ENCODE measurements at regions not wholly inside any gene's neighbourhood (a gene's known extent, or its start where the extent isn't known, plus 50 kb on each side); places are given as distances from the start of the nearest gene placed in this dataset.

DNA sequence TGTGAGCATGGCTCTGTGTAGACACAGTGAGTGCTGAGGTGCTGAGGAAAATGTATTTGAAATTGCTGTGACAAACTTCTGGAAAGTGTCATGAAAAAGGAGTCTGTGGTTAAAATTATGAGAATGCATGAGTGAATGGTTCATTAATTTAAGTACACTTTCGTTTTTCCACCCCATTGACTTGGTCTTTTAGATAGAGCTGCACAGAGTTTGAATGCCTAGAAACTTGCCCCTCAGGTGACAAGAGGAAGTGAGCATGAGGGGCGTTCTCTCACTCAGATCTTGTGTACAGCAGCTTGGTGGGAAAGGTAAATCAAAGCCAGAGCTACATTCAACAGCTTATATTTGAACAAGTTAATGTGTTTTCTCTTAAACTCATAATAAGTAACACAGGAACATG, 296.8 kb downstream of the WDR72 start:
- DNase-seq: no peak

DNA sequence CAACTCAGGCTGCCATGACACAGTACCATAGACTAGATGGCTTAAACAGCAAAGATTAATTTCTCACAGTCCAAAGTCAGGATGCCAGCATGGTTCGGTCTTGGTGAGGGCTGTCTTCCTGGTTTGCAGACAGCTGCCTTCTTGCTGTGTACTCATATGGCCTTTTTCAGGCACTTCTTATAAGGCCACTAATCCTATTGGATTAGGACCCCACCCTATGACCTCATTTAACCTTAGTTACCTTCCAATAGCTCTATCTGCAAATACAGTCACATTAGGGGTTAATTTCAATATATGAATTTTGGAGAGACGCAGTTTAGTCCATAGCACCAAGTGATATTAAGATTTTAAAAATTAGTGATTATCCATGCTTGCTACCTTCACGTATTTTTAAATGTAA, 297.8 kb downstream of the WDR72 start:
- DNase-seq: no peak

DNA sequence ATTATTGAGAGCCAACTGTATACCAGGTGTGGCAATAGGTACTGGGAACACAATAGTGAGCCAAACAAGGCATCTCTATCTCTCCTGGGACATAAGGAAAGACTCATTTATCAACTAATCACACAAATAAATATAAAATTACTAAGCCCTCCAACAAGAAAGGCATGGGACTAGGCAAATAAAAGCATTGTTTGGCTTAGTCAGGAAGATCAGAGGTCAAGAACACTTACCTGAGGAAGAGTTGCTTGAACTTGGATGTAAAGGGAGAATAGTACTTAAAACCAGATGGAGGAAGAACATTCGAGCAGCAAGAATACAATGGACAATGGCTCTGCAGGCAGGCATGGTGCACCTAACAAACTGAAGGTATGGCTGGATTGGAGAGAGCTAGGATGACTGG, 300.7 kb downstream of the WDR72 start:
- DNase-seq: no peak

DNA sequence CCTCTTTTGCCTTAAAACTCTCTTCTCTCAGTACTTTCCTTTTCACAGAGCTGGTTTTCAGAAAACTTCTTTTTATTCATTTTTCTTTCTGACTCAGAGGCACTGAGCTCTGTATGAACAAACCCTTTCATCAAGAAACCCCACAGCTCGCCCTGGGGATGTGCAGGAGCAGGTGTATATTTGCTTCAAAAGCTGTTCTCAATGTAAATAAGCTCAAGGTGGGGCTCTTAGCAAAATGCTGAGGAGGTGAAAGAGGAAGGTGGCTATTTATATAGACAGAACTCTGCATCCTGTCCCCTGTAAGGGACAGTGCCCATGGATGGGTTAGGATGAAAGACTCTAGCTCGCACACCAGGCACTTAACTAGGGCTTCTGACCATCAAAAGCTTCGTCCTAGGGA, 302.0 kb downstream of the WDR72 start:
- DNase-seq: no peak

DNA sequence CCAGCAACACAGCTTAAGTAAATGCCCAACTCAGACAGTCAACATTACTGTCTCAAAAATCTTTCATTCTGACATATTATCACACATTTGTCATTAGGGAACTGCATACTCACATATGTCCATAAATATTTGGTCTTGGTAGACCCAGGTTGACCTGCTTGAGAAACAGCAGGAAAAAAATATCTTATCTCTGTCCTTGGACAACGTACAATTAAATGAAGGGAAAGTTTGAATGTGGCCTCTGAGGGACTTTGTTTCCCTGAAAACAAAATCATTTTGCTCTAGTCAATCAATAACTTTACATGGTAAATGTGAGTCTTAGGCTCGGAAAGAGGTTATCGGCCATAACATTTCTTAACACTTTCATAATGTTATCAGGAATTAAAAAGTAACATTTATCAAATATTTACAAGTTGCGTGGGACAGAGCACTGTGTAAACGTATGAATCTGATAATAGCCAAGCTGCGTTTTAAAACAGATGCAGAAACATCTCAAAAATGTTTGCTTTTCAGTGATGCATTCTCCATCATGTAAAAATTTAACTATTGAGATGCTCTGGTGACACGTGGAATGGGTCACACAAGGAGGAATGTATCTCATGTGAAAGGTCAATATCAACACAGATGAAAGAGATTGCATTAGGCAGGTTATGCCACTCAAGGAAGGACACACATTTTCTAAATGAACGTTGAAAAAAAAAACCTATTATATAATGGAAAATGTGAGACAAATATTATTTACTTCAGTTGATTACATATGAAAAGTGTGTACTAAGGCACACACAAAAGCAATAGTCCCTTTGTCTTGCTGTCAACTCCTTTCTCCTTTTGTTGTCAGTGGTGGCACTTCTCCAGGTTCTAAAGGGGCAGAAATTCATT, 304.4 kb downstream of the WDR72 start:
- DNase-seq: no peak

DNA sequence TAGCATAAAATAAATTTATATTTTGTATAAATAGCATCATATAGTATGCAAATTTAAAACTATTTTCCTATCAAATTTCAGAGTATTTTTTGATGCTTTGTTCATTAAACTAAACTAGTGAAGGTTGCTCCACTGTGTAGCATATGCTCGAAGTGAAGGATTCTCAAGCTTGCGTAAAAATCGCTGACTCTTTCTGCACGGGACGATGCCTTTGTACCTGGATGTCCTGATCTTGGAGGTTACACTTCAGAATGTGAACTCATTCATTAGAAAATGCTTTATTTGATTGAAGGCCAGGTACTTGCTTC, 305.0 kb downstream of the WDR72 start:
- no peak for DNase-seq

DNA sequence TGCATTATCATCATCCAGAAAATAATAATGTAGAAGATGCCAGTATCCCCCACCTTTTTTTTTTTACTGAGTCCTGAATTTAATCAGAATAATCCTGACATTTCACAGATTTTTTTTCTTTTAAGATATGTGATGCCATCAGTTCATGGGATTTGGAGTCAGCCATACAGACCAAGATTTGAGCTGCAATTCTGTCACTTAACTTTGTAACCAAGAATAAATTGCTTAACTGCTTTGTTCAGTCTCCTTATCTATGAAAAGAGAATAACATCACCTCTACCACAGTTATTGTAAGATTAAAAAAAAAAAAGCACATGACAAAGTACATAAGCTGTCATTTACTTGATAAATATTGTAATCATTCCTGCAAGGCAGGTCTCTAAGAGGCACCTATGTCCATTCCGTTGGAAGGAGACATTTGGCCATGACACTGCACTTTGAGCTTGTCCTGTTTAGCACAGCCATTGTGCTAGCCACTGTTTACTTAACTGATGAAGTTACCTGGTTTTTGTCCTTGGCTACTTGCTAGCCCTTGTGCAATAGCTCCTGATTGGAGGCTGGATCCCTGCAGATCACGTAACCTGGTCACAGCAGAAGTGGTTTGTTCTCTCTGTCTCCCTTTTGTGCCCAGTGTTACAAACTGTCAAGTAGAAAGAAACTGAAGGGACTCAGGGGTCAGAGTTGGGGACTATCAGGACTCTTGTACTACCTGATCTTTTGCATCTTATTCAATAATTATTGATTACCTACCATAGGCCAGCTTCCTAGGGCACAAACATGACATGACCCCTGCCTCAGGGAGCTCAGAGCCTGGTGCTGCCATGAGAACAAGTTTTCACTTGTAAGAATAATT, 306.0 kb downstream of the WDR72 start:
- DNase-seq: no peak

DNA sequence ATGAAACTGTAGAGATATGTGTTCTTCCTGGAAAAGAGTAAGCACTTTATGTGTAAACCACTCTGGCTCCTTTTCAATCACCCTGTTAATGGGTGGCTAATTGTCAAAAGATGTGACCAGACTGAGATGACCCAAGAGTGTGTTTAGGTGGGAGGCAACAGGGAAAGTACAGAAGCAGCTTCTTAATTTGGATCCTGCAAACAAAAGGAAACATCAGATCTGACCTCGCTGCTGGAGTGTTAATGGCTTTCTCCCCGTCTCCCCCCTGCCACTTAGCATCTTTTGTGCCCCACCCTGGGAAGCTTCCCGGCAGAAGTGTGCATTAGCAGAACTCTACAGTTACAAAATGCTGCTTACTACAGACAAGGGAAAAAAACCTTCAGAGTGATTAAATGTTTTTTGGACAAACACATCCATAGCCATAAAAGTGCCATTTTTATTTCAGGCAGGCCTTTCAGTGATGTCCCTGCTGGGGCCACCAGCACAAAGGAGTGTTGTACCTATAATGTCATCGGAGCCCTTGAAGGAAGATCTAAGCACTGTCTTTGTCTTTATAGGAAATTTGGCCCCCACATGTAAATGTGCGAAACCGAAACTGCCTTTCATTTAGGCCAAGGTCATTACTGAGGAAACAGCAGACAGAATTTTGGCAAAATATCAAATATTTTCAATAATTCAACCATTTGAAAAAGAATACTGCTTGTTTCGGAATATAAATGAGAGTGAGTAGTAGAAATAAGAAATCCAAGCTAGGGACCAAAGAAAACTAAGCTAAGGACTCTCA, 311.0 kb downstream of the WDR72 start:
- no peak for DNase-seq

DNA sequence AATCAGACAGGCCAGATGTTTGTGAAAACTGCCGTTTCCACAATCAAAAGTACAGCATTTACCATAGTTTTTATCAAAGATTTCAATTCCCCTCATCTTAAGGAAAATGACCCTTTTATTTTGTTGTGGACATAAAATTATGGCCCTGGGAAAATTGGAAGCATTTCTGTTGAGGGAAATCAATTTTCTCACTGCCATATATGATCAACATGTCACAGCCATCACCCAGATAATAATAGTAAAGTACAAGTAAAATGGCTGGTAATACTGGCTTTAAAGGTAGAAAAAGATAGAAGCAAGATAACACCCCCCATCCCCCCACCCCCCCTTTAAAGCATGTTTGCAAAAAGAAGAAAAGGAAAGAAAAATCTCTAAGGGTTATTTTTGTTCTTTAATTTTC, 311.7 kb downstream of the WDR72 start:
- DNase-seq: no peak

DNA sequence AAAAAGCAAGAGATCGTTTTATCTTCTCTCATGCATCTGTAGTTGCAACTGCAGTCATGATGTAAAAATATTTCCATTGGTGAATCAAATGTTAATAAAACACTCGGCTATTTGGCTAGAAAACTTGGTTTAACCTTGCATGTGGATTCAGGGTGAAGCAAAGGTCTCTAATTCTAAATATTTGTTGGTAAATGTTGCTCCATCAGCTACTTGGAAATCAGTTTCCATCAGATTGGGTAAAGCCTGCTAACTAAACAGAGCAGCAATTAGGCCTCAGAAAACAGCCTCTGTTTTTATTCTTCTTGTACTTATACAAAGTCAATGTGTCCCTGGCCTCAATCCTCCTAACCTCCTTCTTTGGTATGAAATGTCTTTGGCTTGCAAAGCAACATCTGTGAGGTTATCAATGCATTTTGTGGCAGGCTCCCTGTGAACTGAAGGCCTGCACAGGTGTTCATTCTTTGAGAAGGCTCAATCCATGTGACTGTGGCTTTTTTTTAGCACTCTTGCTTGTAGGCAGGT, 312.3 kb downstream of the WDR72 start:
- no peak for DNase-seq

DNA sequence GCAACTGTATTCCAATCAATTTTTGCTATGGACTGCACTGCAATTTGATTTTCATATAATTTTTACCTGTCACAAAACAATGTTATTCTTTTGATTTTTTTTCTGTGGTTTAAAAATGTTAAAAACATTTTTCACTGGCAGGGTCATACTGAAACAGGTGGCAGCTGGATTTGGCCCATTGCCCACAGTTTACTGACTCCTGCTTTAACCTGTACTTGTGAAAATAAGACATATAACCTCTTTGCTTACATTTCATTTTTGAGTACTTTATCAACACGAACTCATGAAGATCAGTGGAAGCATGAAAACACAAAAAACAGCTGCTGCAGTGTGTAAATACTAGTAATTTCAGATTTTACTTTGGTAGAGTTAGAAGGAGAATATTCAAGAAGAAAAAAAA, 313.1 kb downstream of the WDR72 start:
- no peak for DNase-seq

DNA sequence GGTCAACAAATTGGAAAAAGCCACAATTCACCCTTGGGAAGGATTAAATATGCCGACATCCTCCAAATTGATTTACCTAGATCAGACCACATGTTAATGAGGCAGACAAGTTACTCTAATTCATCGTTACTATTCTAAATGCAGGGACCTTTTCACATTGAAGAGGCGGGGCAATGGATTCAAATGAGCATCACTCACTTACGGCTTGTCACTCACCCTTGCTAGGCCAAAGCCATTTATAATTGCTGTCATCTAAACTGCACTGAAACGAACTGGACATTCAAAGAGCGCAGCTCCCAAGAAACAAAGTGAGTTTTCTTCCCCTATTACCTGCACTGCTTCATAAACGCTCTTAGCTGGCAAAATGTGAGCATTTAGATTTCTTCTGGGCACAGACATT, 313.9 kb downstream of the WDR72 start:
- DNase-seq: no peak

DNA sequence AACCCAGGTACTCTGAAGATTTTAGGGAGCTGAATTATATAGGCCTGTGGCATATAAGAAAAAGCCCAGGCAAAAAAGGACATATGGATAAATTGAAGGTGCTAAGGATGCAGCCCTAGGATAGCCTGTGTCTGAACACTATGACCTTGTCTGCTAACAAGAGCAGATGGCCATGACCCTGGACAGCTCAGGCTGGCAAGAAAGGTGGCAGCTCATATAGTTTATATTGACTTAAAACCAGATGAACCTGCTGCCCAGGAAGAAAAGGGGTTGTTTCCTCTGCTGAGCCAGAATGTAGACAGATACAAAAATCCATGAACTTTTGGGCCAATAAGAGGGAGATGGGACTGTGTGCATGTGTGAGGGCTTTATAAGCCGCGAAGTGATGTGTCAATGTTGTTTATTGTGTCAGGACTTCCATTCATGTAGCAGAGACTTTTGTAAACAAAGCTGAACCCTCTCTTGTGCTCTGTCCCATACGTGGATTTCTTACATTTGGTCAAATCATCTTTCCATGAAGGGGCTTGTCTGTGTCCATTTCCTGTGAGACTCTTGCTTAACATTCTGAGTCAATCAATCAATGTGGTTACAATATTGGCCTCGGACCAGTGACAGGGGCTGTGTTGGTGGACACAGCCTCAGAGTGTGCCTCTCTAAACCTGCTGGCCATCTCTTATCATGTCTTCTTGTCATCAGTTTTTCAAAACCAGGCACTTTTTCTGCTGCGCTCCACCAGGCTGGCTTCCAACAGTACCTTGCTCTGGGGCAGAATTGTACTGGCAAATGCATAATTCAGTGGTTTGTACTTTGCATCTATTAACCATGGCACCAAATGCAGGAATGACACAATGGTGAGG, 321.2 kb downstream of the WDR72 start:
- DNase-seq: no peak

DNA sequence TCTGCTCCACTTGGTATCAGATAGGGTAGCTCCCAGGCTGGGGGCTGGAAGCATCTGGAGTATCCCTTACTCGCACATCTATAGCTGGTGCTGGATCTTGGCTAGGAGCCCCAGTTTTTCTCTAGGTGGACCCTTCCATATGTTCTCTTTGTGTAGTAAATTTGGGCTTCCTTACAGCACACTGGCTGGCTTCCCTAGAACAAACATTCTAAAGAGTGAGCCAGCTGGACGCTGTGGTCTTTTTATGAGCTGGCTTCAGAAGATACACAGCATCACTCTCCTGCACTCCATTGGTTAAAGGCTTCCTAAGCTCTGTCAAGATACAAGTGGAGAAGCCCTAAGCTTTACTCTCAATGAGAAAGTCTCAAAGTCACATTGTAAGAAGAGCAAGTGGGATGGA, 322.1 kb downstream of the WDR72 start:
- DNase-seq: no peak

DNA sequence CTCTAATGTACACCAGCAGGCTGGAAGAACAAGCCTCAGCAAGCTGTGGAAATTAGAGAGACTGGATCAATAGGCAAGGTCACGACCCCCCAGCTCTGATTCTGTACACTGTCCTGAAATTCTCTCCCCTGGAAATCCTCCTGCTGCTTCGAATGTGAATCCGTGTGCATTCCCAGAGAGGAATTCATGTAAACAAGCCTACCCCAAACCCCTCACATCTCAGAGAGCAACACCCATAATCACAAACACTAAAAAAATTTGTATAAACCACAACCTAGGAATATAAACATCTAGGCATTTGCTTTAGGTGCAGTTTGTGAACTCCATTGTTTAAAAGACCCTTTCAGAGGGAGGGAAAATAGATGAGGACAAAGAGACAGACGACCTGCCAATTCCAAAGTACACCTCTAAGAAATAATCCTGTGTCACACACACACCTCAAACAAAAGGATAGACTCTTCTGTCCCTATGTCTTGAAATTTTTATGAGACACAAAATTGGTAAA, 325.2 kb downstream of the WDR72 start:
- DNase-seq: no peak

DNA sequence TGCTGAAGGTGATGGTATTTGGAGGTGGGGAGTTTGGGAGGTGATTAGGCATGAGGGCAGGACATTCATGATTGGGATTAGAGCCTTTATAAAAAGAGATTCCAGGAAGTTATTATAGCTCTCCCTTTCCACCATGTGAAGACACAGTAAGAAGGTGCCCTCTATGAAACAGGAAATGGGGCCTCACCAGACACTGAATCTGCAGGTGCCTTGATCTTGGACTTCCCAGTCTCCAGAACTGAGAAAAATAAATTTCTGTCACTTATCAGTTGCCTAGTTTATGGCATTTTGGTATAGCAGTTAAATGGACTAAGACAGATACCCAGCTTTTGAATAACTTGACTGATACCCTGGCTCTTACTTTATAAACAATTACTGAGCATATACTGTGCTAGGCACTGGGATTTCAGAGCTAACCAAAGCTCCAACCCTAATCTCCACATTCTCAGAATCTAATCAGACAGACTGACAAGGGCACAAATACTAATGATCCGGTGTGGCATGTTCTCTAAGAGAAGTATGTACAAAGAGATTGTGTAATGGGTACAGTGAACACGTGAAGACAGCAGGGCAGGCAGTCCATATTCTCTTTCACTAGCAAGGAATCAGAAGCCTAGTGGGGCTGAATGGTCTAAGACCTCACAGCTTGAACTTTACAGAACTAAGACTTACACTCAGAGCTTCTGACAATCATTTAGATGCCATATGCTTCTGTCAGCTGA, 343.1 kb downstream of the WDR72 start:
- DNase-seq: no peak

DNA sequence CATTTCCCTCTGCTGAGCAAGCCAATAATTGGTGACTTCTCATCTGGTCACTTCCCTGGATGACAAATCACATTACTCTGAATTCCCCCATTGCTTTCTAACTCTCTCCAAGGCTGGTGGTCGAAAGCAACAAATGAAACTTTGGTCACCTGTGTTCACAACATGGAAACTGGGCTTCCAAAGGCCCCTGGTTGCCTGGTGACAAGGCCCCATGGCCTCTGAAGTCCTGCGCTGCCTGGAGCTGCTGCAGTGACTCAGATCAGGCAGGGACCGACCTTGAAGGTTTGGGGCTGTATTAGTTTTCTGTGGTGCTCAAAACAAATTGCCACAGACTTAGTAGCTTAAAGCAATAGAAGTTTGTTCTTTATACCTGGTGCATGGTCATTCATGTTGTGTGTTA, 345.3 kb downstream of the WDR72 start:
- DNase-seq: no peak

DNA sequence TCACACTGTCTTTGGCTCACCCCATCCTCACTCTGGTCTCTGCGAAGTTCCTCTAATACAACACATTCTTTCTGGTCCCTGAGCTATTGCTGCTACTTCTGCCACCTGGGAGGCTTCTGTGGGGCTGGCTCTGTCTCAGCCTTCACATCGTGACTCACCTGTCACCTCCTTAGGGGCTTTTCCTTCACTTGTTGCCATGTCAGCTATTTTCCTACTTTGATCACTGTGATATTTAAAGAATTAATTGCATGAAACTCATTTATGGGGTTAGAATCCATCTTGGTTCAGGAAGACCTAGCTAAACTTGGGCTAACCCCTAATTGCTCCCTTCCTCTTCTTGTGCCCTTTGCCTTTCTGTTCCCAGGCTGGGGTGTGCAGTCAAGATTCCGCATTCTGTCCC, 346.9 kb downstream of the WDR72 start:
- DNase-seq: no peak

DNA sequence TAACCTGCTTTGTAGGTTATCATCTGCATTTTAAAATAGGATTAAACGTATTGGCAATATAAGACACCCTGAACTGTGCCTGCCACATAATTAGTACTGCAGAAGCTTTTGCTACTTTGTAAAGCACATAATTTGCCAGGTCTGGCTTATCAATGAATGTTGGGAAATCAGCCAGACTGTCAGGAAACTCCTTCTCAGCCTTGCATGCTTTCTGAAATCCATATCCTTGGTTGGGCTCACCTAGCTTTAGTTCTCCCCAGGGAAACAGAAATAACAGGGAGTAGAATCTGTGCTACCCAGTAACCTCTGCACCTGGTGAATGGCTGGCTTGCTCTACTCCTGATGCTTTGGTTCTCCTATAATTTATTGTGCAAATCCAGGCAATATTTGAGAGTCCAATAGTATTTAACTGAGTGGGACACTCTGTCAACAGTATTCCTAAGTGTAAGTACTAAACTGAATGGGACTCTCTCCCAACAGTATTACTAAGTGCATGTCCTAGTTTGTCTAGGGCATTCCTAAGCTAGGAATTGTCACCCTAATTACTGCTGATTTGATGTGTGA, 354.5 kb downstream of the WDR72 start:
- DNase-seq: no peak

DNA sequence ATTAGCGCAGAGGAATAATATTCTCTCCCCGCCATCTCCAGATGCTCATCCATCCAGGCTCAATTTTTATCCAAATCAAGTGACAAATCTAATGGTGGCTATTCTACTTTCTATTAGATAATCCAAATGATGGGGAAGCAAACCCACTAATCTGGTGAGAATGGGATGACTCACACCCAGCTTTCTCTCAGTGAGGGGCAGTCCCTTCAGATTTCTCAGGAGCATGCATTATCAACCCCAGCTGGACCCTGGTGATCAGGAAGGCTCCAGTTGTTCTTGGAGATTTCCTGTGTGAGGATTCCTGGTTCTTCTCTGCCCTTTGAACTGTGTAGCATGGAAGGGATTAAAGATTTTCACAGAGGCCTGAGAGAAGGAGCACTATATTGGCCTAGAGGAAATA, 358.0 kb downstream of the WDR72 start:
- DNase-seq: no peak

DNA sequence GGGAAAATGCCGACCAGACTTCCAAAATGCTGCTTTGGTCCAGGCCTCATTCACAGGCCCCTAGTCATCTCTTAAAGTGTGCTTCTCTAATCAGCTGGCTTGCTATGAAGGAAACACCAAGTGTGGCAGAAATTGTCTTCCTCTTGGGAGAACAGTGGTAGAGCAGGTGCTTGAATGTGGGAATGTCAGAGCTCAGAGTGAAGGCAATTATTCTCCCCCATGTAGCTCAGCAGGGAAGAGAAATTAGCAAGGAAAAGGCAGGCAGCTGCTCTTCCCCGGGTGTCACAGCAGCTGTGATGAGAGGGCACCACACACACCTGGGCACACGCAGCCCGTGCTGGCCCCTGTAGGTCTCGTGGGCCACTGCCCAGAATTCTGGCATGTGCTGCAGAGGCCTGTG, 358.5 kb downstream of the WDR72 start:
- DNase-seq: no peak

All from CD4-positive, alpha-beta T cell treated with Interleukin-12 subunit alpha and Interleukin-12 subunit beta, for 1 hour (primary cell).